Erythroblast (primary cell): ENCODE measurements at regions not wholly inside any gene's neighbourhood (a gene's known extent, or its start where the extent isn't known, plus 50 kb on each side); places are given as distances from the start of the nearest gene placed in this dataset.

Experiments
- GATA1 ChIP-seq: IDR thresholded peaks from 2 replicates; pipeline ENCODE4 v1.6.1; 2011; ENCODE audit warnings: low read depth, mild to moderate bottlenecking, control low read depth, low read length, moderate library complexity
- POLR2A ChIP-seq: IDR thresholded peaks from 2 replicates; pipeline ENCODE4 v1.6.1; 2011; ENCODE audit warnings: mild to moderate bottlenecking, low read length

DNA sequence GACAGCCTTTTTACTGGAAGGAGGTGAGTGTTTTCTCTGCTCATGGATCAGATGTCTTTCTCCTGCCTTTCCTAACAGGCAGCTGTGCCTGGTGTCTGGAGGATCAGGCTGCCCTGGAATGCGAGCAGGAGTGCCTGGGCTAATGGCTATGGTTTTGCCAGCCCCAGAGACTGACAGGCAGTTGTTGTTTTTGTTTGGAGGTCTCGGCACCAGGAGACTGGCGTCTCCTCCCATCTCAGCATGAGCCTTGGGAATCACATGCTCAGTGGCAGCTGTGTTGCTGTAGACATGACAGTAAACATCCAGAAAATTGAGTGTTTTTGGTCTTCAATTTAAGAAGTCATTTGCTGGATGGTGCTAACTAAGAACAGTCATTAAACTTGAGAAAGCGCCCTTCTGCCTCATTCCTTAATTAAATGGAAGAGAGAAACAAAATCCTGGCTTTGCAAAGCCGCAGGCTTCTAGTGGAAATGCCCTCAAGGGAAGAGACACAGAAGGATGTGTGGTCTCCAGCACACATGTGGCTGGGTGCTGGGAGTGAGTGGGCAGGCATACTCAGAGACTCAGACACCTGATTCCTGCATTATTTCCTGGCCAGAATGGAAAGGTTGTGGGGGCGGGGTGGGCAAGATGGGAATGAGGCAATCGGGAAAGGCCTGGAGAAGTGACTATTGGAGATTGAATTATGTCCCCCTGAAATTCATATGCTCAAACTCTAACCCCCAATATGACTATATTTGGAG, 97.0 kb upstream of the NMNAT3 start:
- TF ChIP-seq POLR2A (no peak), GATA1 (no peak)
